Spleen (tissue), 7 donors: ENCODE measurements at regions not wholly inside any gene's neighbourhood (a gene's known extent, or its start where the extent isn't known, plus 50 kb on each side); places are given as distances from the start of the nearest gene placed in this dataset.

Source experiments
- CTCF ChIP-seq, 11 experiments: fragments of 200-600 bp in 7 of 11; fragments of 450-650 bp in 4 of 11; sonication (generic) in 4 of 11; IDR thresholded peaks in 8 of 11; conservative IDR thresholded peaks in 3 of 11; 1 replicate in 7 of 11; 2 replicates in 4 of 11; pipeline versions ENCODE4 v1.4.0 to v1.8.0; 2016 to 2021; ENCODE audit warnings: antibody characterized with exemption in 11 of 11, inconsistent platforms in 4 of 11, mild to moderate bottlenecking in 1 of 11
- POLR2A ChIP-seq, 3 donors: fragments of 450-650 bp; IDR thresholded peaks; one replicate each; pipeline ENCODE4 v1.5.1; 2017; ENCODE audit warnings: antibody characterized with exemption in 3 of 3, mild to moderate bottlenecking in 1 of 3
- donor health status: DM: no; HTN: no; CAD: no; lungs with moderate emphysema.
- donor health status: DM: no; HTN: no; CAD: no.
- donor health status: DM: no; HTN: no; CAD: no.

- TF ChIP-seq CTCF (IDR thresholded peaks at IDR 0.05 in 8 of 11, conservative IDR thresholded peaks at IDR 0.05 in 3 of 11) (no peak), POLR2A (IDR thresholded peaks at IDR 0.05) (no peak)
Observed at GRCh38 chr5:148909040-148909439, 82.6 kb downstream of the ADRB2 start.
